ENCODE measurements at regions not wholly inside any gene's neighbourhood (a gene's known extent, or its start where the extent isn't known, plus 50 kb on each side); places are given as distances from the start of the nearest gene placed in this dataset.

DNA sequence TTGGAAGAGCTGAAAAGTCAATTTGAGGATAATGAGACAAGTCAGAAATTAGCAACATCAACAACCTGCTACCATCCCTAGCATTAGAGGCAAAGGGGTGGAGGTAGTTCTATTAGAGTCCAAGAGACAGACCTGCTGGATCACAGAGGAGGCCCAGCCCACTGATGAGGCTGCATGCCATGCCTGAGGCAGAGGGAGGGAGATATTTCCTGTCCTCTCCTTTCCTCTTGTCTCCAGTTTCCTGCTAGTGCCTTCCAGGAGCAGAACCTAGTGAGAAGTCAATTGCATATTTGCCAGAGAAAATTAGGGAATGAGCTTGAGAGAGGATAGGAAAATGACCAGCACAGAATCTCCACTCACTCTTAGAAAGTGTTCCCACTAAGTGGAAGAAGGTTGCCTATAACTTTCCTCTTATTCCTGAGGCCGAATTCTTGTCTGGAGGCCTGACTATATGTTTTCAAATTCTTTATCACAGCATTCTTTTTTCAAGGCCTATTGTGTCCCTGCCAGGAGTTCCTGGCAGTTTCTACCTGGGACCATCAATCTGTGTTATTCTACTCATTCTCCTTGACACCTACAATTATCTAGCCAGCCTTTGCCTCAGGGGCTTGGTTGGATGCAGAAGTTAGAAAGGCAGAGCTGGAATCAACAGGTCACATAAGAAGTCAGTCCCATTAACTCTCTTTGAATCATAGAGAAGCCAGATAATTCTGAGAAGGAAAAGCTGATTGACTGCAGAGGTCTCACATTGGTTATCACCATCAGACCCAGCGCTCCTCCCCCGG lies 121.9 kb downstream of the EMP1 start:
- TF ChIP-seq POLR2AphosphoS5 (IDR thresholded peaks at IDR 0.05) (no peak), POLR2A (IDR thresholded peaks at IDR 0.05) (no peak)
- TF ChIP-seq, protein P1, sequence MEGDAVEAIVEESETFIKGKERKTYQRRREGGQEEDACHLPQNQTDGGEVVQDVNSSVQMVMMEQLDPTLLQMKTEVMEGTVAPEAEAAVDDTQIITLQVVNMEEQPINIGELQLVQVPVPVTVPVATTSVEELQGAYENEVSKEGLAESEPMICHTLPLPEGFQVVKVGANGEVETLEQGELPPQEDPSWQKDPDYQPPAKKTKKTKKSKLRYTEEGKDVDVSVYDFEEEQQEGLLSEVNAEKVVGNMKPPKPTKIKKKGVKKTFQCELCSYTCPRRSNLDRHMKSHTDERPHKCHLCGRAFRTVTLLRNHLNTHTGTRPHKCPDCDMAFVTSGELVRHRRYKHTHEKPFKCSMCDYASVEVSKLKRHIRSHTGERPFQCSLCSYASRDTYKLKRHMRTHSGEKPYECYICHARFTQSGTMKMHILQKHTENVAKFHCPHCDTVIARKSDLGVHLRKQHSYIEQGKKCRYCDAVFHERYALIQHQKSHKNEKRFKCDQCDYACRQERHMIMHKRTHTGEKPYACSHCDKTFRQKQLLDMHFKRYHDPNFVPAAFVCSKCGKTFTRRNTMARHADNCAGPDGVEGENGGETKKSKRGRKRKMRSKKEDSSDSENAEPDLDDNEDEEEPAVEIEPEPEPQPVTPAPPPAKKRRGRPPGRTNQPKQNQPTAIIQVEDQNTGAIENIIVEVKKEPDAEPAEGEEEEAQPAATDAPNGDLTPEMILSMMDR (IDR thresholded peaks at IDR 0.05) = no peak
